Tibial nerve (tissue), 4 donors: ENCODE measurements at regions not wholly inside any gene's neighbourhood (a gene's known extent, or its start where the extent isn't known, plus 50 kb on each side); places are given as distances from the start of the nearest gene placed in this dataset.

Experiments used
- DNase-seq, 2 donors: peaks; one replicate each; pipeline ENCODE4 v3.0.0-alpha.2; 2019; ENCODE audit warnings: low spot score in 2 of 2
- H3K27ac ChIP-seq, 4 donors: fragments of 200-600 bp; sonication (generic) in 3 of 4; one replicate each; pipeline ENCODE4 v1.5.1; 2017 to 2019; ENCODE audit warnings: mild to moderate bottlenecking in 1 of 4
- H3K27me3 ChIP-seq, 2 donors: fragments of 200-600 bp; sonication (generic) in 1 of 2; one replicate each; pipeline versions ENCODE4 v1.5.1 to v1.6.0; 2017 to 2019
- H3K36me3 ChIP-seq, 3 donors: fragments of 200-600 bp; sonication (generic); one replicate each; pipeline ENCODE4 v1.5.1; 2018 to 2019
- H3K4me1 ChIP-seq, 4 donors: fragments of 200-600 bp; sonication (generic) in 3 of 4; one replicate each; pipeline ENCODE4 v1.5.1; 2017 to 2019
- H3K4me3 ChIP-seq, 4 donors: fragments of 200-600 bp; sonication (generic) in 3 of 4; one replicate each; pipeline ENCODE4 v1.5.1; 2017 to 2019; ENCODE audit warnings: mild to moderate bottlenecking in 1 of 4, moderate library complexity in 1 of 4
- H3K9me3 ChIP-seq, 4 donors: fragments of 200-600 bp; sonication (generic) in 3 of 4; one replicate each; pipeline ENCODE4 v1.5.1; 2017 to 2019
- EP300 ChIP-seq, 2 donors: sonication (generic); formaldehyde crosslinking; IDR thresholded peaks; one replicate each; pipeline ENCODE4 v1.6.1; 2017; ENCODE audit warnings: antibody characterized with exemption in 2 of 2, mild to moderate bottlenecking in 1 of 2
- POLR2A ChIP-seq, 2 donors: fragments of 450-650 bp; IDR thresholded peaks; one replicate each; pipeline ENCODE4 v1.6.1; 2017; ENCODE audit warnings: antibody characterized with exemption in 2 of 2, mild to moderate bottlenecking in 2 of 2, moderate library complexity in 2 of 2
- WGBS, 2 donors: methylation state at CpG; one replicate each; pipeline ENCODE4 v1.1.5; 2018; 5-methylcytosine and 5-hydroxymethylcytosine counted together
- TF ChIP-seq, protein P1 (sequence below), 5 experiments: fragments of 200-600 bp in 3 of 5; fragments of 450-650 bp in 2 of 5; sonication (generic) in 3 of 5; IDR thresholded peaks; one replicate each; pipeline ENCODE4 v1.5.1; 2016 to 2019; ENCODE audit warnings: antibody characterized with exemption in 5 of 5, mild to moderate bottlenecking in 3 of 5, moderate library complexity in 2 of 5

DNA sequence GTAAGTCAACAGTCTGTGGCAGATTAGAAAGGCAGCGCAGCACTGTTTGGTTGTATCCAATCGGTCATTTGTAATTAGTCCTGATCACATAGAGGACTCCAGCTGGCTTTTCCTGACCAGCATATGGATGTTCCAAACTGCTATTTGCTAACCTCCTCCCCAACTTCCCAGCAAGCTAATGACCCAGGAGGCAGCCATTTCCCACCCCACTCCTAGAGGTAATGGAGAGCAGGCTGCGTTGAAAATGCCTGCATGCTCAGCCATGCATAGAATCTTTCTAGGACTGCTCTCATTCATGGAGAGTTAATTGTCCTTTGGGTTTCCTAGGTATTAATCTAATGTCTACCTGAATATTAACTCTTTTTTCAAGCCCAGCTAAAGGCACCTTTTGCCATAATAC, 850.6 kb upstream of the WWC1 start:
- H3K4me3 ChIP-seq: no peak overlapping the region
- no peaks in the 10 kb centered on the region for H3K27me3 ChIP-seq
- DNase-seq: no peak
- TF ChIP-seq, protein P1, sequence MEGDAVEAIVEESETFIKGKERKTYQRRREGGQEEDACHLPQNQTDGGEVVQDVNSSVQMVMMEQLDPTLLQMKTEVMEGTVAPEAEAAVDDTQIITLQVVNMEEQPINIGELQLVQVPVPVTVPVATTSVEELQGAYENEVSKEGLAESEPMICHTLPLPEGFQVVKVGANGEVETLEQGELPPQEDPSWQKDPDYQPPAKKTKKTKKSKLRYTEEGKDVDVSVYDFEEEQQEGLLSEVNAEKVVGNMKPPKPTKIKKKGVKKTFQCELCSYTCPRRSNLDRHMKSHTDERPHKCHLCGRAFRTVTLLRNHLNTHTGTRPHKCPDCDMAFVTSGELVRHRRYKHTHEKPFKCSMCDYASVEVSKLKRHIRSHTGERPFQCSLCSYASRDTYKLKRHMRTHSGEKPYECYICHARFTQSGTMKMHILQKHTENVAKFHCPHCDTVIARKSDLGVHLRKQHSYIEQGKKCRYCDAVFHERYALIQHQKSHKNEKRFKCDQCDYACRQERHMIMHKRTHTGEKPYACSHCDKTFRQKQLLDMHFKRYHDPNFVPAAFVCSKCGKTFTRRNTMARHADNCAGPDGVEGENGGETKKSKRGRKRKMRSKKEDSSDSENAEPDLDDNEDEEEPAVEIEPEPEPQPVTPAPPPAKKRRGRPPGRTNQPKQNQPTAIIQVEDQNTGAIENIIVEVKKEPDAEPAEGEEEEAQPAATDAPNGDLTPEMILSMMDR (IDR thresholded peaks at IDR 0.05): no peak
- TF ChIP-seq EP300 (IDR thresholded peaks at IDR 0.05) (no peak), POLR2A (IDR thresholded peaks at IDR 0.05) (no peak)
- no peaks in the 10 kb centered on the region for H3K4me1 ChIP-seq
- no peak overlapping the region for H3K27ac ChIP-seq
- no peaks in the 10 kb centered on the region for H3K9me3 ChIP-seq
- WGBS, 2 donors: 36 to 46% methylated on average over 3 of the region's 3 CpGs
- no peaks in the 10 kb centered on the region for H3K36me3 ChIP-seq

DNA sequence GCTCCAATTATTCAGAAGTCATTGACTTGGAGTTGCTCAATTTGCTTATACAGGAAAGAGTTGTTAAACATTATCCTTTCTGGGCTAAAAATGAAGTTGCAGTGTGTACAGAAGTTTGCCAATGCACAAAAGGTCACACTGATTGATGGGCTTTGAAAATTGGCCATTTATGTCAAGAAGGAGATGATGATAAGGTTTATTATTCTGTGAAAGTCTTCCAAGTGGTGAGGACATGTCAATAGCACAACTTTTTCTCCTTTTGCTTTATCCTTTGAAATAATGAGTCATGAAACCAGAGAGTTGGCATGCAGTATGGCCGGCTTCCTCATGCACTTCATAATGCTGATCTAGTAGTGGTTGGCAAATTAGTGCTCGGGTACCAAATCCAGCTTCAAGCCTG, 848.5 kb upstream of the WWC1 start:
- TF ChIP-seq, protein P1 (IDR thresholded peaks at IDR 0.05): no peak
- TF ChIP-seq POLR2A (IDR thresholded peaks at IDR 0.05) (no peak), EP300 (IDR thresholded peaks at IDR 0.05) (no peak)
- Histone ChIP-seq H3K27me3 (no peaks in the 10 kb centered on the region), H3K9me3 (no peaks in the 10 kb centered on the region), H3K36me3 (no peaks in the 10 kb centered on the region), H3K4me1 (no peaks in the 10 kb centered on the region), H3K27ac (no peak overlapping the region), H3K4me3 (no peak overlapping the region)
- 90 to 95% methylated on average over 2 of the region's 2 CpGs for WGBS, 2 donors
- no peak for DNase-seq

DNA sequence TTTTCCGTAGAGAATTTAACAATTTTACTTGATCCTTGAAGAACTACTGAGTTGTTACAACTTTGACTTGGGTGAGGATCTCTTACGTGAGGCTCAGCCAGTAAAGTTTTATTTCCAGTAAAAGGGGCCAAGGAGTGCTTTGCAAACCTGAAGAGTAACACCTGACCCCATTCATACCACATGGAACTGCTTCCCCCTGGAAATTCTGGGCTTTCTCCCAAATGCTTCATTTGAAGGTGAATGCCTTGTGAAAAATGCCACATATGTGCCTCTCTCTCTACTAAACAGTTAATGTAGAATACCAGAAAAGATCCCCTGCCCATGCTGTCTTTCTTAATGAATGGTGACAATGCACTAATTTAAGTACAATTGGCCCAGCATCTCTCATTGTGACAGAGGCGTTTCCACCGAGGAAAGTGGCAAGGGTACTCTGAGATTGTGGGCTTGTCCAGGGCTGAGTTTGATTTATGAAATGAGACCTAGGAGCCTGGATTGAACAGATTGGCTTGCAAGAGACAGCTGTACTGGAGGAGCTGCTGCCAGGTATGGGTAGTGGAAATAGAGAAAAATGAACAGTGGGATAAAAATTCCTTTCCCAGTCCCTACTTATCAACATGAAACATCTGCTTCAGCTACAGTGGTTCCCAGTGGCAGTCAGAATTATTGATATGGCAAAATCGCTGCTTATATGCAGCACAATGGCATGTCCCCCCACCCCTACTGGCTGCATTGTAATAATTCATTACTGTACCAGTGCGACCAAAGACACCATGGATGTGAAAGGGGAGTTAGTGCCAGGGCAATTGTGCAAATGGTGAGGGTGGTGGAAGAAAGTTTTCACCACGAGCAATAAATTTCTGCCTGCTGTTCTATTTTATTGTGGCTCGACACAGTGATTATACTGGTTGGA, 843.7 kb upstream of the WWC1 start:
- no peak overlapping the region for H3K27ac ChIP-seq
- no peak for DNase-seq
- H3K27me3 ChIP-seq: no peaks in the 10 kb centered on the region
- no peaks in the 10 kb centered on the region for H3K36me3 ChIP-seq
- no peak overlapping the region for H3K4me3 ChIP-seq
- 69 to 72% methylated on average over 8 of the region's 8 CpGs for WGBS, 2 donors
- H3K9me3 ChIP-seq: no peaks in the 10 kb centered on the region
- TF ChIP-seq, protein P1 (IDR thresholded peaks at IDR 0.05): no peak
- no peak for TF ChIP-seq EP300 (IDR thresholded peaks at IDR 0.05)
- no peak for TF ChIP-seq POLR2A (IDR thresholded peaks at IDR 0.05)
- H3K4me1 ChIP-seq: no peaks in the 10 kb centered on the region

DNA sequence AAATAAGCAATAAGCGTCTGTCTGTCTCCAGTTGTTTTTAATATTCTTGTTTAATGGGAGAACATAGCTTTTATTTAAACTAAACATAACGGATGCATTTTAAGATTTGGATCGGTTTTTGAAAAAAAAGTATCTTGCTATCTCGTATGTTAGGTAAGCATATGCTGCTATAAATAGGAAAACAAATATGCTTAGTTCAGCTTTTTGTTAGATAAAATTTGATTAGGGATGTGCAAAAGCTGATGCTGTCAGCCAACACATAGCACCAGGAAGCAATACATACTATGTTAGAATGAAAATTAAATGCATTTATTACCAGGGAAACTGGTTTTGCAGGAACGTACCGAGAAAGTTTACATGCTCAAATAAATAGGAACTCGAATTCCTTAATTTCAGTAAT, 843.1 kb upstream of the WWC1 start:
- Histone ChIP-seq H3K4me1 (no peaks in the 10 kb centered on the region), H3K4me3 (no peak overlapping the region), H3K36me3 (no peaks in the 10 kb centered on the region), H3K27me3 (no peaks in the 10 kb centered on the region), H3K27ac (no peak overlapping the region), H3K9me3 (no peaks in the 10 kb centered on the region)
- TF ChIP-seq, protein P1 (IDR thresholded peaks at IDR 0.05): no peak
- TF ChIP-seq EP300 (IDR thresholded peaks at IDR 0.05): no peak
- TF ChIP-seq POLR2A (IDR thresholded peaks at IDR 0.05): no peak
- no peak for DNase-seq
- WGBS, 2 donors: 64 to 70% methylated on average over 7 of the region's 7 CpGs

DNA sequence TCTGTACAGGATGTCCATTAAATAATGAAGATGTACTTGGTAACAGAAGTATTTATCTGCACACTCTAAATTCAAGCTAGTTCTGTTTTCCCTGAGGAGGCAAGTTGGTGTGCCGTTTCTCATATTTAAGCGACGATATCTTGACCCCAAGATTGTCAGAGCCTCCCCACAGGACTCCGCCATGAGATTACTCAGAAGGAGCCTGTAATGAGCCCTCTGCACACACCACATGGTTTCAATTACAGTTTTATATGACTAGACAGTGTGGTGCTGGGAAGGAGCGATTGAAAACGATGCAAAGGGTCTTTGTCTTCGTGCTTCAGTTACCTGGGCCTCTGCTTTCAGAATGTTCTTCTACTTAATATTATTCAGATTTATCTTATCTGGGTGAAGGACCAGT, 840.4 kb upstream of the WWC1 start:
- no peak for TF ChIP-seq EP300 (IDR thresholded peaks at IDR 0.05)
- no peak for TF ChIP-seq POLR2A (IDR thresholded peaks at IDR 0.05)
- TF ChIP-seq, protein P1 (IDR thresholded peaks at IDR 0.05): no peak
- Histone ChIP-seq H3K9me3 (no peaks in the 10 kb centered on the region), H3K4me3 (no peak overlapping the region), H3K27ac (no peak overlapping the region), H3K36me3 (no peaks in the 10 kb centered on the region), H3K27me3 (no peaks in the 10 kb centered on the region), H3K4me1 (no peaks in the 10 kb centered on the region)
- no peak for DNase-seq
- 73 to 75% methylated on average over 7 of the region's 7 CpGs for WGBS, 2 donors
